ENCODE measurements at regions not wholly inside any gene's neighbourhood (a gene's known extent, or its start where the extent isn't known, plus 50 kb on each side); places are given as distances from the start of the nearest gene placed in this dataset.

DNA sequence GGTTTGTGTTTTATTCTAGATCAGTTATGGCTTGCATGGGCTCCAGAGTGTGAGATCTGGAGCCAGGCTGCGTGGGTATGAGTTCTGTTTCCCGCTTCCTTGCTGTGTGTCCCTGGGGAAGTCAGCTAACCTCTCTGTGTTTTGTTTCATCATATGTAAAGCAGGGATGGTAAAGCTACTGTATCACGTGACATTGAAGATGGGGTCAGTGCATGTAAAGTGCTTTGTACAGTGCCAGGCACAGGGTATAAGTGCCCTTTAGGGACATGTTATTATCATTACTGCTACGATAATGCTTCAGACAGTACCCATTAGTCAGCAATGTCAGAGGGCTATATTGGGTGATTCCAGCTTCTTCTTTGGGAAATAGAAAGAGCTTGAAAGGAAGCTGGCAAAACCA, 186.2 kb downstream of the FOXL1 start:
- TF ChIP-seq, protein P1, sequence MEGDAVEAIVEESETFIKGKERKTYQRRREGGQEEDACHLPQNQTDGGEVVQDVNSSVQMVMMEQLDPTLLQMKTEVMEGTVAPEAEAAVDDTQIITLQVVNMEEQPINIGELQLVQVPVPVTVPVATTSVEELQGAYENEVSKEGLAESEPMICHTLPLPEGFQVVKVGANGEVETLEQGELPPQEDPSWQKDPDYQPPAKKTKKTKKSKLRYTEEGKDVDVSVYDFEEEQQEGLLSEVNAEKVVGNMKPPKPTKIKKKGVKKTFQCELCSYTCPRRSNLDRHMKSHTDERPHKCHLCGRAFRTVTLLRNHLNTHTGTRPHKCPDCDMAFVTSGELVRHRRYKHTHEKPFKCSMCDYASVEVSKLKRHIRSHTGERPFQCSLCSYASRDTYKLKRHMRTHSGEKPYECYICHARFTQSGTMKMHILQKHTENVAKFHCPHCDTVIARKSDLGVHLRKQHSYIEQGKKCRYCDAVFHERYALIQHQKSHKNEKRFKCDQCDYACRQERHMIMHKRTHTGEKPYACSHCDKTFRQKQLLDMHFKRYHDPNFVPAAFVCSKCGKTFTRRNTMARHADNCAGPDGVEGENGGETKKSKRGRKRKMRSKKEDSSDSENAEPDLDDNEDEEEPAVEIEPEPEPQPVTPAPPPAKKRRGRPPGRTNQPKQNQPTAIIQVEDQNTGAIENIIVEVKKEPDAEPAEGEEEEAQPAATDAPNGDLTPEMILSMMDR (IDR thresholded peaks at IDR 0.05; ENCODE audit: low read depth, low read length, missing input control) = no peak
- TF ChIP-seq, protein P2, sequence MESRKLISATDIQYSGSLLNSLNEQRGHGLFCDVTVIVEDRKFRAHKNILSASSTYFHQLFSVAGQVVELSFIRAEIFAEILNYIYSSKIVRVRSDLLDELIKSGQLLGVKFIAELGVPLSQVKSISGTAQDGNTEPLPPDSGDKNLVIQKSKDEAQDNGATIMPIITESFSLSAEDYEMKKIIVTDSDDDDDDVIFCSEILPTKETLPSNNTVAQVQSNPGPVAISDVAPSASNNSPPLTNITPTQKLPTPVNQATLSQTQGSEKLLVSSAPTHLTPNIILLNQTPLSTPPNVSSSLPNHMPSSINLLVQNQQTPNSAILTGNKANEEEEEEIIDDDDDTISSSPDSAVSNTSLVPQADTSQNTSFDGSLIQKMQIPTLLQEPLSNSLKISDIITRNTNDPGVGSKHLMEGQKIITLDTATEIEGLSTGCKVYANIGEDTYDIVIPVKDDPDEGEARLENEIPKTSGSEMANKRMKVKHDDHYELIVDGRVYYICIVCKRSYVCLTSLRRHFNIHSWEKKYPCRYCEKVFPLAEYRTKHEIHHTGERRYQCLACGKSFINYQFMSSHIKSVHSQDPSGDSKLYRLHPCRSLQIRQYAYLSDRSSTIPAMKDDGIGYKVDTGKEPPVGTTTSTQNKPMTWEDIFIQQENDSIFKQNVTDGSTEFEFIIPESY (IDR thresholded peaks at IDR 0.05) = no peak
- TF ChIP-seq EGR1 (IDR thresholded peaks at IDR 0.05; ENCODE audit: low read depth in 2 of 2) = no peak
- no peak for TF ChIP-seq GABPA (IDR thresholded peaks at IDR 0.05 in 1 of 2, conservative IDR thresholded peaks at IDR 0.05 in 1 of 2)
- TF ChIP-seq, protein P3, sequence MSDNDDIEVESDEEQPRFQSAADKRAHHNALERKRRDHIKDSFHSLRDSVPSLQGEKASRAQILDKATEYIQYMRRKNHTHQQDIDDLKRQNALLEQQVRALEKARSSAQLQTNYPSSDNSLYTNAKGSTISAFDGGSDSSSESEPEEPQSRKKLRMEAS (IDR thresholded peaks at IDR 0.05) = no peak
- TF ChIP-seq, protein P4, sequence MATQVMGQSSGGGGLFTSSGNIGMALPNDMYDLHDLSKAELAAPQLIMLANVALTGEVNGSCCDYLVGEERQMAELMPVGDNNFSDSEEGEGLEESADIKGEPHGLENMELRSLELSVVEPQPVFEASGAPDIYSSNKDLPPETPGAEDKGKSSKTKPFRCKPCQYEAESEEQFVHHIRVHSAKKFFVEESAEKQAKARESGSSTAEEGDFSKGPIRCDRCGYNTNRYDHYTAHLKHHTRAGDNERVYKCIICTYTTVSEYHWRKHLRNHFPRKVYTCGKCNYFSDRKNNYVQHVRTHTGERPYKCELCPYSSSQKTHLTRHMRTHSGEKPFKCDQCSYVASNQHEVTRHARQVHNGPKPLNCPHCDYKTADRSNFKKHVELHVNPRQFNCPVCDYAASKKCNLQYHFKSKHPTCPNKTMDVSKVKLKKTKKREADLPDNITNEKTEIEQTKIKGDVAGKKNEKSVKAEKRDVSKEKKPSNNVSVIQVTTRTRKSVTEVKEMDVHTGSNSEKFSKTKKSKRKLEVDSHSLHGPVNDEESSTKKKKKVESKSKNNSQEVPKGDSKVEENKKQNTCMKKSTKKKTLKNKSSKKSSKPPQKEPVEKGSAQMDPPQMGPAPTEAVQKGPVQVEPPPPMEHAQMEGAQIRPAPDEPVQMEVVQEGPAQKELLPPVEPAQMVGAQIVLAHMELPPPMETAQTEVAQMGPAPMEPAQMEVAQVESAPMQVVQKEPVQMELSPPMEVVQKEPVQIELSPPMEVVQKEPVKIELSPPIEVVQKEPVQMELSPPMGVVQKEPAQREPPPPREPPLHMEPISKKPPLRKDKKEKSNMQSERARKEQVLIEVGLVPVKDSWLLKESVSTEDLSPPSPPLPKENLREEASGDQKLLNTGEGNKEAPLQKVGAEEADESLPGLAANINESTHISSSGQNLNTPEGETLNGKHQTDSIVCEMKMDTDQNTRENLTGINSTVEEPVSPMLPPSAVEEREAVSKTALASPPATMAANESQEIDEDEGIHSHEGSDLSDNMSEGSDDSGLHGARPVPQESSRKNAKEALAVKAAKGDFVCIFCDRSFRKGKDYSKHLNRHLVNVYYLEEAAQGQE (IDR thresholded peaks at IDR 0.05) = no peak
- no peak for TF ChIP-seq RAD21 (IDR thresholded peaks at IDR 0.05)
- no peak for TF ChIP-seq YY1 (IDR thresholded peaks at IDR 0.05)
- TF ChIP-seq, protein P5, sequence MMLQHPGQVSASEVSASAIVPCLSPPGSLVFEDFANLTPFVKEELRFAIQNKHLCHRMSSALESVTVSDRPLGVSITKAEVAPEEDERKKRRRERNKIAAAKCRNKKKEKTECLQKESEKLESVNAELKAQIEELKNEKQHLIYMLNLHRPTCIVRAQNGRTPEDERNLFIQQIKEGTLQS (IDR thresholded peaks at IDR 0.05) = no peak
- TF ChIP-seq TAF1 (conservative IDR thresholded peaks at IDR 0.05) = no peak
- TF ChIP-seq FOXA1 (IDR thresholded peaks at IDR 0.05) = no peak

All from liver (tissue), 3 donors.